NCI-H748 treated with DMSO at 0.1 percent for 48 hours (cell line): ENCODE measurements at regions not wholly inside any gene's neighbourhood (a gene's known extent, or its start where the extent isn't known, plus 50 kb on each side); places are given as distances from the start of the nearest gene placed in this dataset.
"Not testable (repeated sequence)": the region's sequence is repeated elsewhere in the genome, so short reads cannot be mapped to it uniquely, and the experiment has no call there.

Experiments used
- DNase-seq: peaks from one replicate; lab custom pipeline; 2025; lab: John Stamatoyannopoulos, UW

DNA sequence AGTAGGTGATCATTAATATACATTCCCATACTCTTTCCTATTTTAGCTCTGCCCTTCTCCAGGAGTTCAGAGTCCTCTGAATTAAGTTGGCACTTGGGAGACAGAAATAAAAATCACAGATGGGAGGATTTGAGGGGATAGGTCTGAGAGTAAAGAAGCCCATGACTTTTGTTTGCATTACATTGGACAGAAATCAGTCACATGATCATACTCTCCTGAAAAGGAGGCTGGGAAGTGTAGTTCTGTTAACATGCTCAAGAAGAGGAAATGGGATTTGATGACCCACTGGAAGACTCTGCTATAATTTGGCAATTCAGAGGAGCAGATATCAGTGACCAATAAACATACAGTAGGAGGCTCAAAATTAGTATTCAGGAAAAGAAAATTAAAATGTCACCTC, 674.9 kb upstream of the C16orf82 start:
- no peak for DNase-seq

DNA sequence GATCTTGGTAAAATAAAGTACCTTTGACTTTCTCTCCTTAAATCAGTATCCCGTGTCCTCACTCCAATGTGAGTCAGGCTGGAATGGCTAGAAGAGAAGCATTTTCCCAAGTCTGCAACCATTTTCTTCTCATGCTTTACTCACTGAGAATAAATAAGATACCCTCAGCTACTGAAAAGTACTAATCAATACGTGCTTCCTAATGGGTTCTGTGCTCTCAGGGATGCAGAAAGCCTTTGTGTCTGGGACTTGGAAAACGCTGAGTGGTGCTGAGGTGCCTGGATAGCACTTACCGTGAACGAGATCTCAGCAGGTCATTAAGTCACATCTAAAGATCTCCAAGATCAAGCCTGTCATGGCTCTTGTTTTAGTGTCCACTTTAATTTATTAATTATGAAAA, 672.3 kb upstream of the C16orf82 start:
- DNase-seq = no peak

DNA sequence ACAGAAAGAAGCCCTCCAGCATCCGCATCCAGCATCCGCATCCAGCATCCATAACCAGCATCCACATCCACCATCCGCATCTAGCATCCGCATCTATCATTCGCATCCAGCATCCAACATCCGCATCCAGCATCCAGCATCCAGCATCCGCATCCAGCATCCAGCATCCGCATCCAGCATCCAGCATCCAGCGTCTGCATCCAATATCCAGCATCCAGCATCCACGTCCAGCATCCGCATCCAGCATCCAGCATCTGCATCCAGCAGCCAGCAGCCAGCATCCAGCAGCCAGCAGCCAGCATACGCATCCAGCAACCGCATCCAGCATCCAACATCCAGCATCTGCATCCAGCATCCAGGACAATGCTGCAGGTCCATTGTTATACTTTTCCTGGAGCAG, 671.0 kb upstream of the C16orf82 start:
- no peak for DNase-seq

DNA sequence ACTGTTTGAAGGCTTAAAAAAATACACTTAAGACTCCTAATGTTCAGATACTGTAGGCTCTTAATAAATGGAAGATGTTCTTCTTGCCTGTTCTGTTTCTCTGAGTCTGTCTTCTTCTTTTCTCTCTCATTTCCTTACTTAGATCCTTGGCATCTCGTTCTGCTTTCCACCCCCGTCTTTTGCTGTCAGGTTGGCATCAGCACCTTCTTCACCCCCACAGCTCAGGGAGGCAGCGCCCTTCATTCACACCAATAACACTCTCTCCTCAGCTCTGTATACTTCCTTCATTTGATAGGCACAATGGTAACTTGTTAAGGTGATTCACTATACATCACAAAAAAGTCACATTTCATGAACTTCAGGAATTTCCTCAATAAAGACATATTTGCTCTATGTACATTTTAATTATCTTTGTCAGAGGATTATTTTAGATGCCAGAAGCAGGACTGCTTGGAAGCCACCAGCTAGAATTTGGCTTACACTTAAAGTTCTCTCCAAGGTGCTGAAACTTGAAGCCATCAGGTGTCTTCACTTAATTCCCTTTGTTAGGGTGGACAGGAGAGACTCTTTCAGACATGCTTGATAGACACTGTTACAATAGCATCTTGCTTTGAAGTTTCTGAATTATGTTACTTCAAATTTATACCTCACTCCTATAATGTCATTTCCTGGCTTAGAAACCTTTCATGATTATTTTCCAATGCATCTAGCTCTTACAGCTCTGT, 670.1 kb upstream of the C16orf82 start:
- DNase-seq = no peak

DNA sequence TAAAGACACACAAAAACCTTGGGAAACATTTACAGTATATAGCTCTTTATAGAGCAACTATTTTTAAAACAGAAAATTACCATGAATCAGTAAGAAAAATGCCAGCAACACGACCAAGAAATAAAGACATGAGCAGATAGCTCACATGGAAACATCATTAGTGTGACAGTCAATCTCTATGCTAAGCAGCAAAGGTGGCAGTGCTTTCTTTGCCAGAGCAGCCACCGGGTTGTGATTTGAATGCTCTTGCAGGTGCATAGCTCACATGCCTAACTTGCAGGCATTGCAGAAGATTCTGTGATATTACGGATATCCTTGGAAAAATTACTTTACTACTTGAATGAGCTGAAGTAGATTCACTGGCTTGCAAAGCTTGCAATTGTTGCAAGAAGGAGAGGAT, 652.9 kb upstream of the C16orf82 start:
- DNase-seq = no peak

DNA sequence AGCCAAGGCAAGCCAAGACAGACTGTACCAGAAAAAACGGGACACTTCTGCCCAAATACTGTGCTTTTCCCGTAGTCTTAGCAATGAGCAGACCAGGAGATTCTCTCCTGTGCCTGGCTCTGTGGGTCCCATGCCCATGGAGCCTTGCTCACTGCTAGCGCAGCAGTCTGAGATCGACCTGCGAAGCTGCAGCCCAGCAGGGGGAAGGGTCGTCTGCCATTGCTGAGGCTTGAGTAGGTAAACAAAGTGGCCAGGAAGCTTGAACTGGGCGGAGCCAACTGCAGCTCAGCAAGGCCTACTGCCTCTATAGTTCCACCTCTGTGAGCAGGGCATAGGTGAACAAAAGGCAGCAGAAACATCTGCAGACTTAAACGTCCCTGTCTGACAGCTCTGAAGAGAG, 647.3 kb upstream of the C16orf82 start:
- DNase-seq = not testable (repeated sequence)

DNA sequence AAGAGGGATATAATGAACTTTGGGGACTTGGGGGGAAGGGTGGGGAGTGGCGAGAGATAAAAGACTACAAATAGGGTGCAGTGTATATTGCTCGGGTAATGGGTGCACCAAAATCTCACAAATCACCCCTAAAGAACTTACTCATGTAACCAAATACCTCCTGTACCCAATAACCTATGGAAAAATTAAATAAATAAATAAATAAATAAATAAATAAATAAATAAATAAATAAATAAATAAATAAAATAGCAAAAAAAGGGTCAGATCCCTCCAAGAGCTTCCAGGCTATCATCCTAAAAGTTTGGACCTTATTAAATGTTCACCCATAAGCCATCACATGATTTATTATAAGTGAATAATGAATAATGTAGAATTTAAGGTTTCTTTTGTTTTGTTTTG, 636.1 kb upstream of the C16orf82 start:
- DNase-seq = no peak

DNA sequence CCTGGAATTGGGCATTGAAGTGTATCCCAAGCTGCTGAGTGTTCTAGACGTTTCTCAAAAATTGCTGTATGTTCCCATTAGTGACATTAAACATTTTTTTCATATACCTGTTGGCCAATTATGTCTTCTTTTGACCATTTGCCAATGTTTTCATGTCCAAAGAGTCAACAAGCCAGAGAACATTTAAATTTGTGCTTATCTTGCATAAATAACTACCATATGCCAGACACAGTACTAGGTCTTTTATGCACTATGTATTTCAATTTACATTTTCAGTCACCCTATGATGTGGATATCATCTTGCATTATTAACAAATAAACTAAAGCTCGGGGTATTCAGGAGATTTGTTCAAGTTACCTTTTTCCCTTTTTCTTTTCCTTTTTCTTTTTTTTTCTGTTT, 632.9 kb upstream of the C16orf82 start:
- no peak for DNase-seq

DNA sequence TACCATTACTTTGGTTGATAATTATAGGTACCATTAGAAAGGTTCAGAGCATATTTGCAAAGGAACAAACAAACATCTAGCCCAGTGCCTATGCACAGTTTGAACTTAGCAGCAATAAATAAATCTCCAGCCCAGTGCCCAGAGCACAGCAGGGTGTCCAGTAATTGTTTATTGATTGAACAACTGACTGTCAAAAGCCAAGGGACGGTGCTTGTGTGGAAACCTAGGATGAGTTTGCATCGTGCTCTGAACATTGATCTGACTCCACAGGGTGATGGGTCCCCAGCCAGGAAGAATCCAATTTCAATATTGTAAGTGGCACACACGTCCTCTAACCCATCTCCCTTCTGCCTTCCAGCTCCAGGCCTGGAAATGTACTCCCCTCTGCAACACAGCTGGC, 625.5 kb upstream of the C16orf82 start:
- peak; percentile 82 for DNase-seq

DNA sequence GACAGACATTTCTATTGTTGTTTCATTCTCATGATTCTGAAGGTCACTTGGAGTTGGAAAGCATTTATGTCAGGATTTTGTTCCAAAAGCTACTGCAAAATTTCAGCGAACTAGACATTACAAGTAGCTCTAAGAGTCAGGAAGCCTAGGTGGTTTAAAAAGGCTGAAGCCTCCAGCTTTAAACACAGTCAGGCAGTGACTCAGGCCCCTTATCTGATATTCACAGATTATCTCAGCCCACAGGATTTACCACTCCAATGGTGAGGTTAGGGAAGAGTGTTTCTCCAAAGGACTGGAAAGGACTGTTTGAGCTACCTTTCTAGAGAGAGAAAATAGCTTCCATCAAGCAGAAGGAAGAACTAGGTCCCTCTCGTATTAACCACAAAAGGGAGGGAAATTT, 624.4 kb upstream of the C16orf82 start:
- no peak for DNase-seq

DNA sequence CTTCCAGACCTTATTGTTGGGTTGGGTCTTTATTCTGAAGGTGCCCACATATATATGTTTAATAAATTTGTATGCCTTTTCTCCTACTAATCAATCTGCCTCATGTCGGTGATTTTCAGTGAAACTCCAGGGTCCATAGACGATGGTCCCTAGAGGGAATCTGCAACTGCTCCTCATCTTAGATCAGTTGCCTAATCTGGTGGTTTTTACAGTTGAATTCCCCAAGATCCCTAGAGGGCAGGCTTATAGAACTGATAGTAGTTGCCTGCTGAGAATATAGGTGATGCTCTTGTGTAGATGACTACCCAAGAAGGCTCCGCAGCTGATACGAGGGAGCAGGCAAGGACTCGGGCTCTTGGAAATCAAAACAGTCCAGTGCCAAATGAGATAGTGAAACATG, 619.2 kb upstream of the C16orf82 start:
- DNase-seq = no peak

DNA sequence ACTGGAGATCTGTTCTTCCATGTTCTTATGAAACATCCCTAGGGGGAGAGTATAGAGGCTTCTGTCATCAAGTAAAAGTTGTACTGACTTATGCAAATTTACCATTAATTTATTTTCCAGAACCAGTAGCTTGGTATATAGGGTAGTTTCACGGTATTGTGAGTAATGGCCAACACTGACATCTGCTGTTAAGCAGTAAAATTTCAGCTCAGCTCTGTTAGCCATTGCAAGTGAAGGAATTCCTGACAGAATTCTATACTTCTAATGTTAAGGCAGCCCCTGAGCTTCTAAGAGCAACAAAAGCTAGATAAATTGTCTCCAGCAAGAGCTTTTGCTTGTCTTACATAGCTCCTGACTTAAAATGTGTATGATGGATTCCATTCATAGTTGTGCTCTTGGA, 613.5 kb upstream of the C16orf82 start:
- DNase-seq = no peak

DNA sequence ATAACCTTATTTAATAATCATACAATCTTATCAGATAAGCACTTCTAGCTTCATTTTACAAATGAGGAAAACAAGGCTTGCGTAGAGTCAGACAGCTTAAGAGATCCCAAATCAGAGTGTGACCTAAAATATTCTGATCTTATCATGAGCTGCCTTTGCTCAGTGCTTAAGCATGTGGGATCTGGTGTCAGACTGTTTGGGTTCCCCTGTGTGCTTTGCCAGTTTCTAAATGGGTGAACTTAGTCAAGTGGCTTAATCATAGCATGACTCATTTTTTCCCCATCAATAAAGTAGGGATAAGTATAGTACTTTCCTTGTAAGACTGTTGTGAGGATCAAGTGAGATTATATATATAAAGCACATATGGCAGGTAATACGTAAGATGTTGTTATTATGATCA, 612.6 kb upstream of the C16orf82 start:
- DNase-seq = no peak

DNA sequence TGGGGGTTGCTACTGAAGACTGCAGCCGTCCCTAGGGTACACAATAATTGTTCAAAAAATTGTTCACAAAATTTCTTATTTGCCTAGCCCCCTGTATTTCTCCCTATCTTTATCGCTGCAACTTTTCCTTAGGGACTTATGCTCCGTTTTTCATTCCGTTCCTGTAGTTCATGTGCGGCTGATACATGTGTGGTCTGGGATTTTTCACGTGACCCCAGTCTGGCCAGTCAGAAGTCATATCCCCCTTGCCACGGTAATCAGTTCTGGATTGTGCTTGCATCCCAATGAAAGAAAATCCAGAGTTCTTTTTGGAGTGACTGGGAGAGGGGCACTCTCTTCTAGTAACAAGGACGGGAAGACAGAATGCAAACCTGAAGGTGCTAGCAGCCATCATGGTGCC, 610.7 kb upstream of the C16orf82 start:
- DNase-seq = no peak

DNA sequence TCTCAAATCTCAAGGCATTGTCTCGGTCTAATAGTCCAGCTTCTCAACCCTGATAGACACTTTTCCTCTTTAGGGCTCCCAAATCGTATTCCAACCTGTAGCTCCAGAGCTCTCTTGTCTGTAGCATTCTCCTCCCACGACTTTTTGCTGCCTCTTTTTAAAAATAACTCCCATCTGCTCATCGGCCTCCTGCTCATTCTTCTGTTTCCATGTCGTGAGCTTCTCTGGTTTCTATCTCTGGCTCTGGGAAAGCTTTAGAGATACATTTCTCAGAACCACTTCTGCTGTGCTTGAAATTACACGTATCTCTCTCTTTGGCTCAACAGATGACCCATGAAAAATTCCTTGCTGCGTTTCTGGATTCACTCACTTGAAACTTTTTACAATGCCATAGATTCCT, 609.6 kb upstream of the C16orf82 start:
- no peak for DNase-seq

DNA sequence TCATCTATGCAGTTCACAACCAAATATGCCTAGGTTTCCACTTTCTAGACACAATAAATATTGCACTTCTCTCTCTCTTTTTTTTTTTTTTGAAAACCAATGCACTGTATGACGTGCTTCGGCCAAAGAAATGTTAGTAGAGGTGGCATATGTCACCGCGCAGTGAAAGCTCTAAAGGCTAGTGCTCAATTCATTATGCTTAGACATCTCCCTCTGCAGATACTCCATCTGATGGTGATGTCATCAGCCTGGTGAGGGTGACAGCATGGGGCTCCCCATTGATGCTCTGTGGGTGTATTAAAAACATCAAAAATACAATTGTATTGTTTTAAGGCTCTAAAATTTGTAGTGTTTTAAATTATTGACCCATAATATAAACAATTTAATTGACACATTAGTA, 608.8 kb upstream of the C16orf82 start:
- DNase-seq = no peak

DNA sequence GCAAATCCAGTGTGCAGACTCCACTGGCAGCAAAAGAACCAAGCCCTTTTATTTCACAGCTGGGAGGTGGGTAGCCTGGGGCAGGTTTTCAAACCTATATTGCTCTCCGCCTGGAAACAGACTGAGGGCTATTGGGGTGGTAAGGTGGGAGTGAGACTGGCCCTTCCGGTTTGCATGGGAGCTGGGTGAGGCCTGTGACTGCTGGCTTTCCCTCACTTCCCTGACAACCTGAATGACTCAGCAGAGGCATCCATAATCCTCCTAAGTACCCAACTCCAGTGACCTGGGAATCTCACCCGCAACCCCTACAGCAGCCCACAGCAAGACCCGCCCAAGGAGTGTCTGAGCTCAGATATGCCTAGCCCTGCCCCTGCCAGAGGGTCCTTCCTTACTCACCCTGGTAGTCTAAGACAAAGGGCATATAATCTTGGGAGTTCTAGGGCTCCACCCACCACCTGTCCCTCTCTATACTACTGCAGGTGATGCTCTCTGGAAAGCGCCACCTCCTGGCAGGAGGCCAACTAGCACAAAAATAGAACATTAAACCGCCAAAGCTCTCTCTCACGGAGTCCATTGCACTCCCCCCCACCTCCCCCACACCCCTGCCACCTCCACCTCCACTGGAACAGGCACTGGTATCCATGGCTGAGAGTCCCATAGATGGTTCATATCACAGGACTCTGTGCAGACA, 602.0 kb upstream of the C16orf82 start:
- DNase-seq = no peak

DNA sequence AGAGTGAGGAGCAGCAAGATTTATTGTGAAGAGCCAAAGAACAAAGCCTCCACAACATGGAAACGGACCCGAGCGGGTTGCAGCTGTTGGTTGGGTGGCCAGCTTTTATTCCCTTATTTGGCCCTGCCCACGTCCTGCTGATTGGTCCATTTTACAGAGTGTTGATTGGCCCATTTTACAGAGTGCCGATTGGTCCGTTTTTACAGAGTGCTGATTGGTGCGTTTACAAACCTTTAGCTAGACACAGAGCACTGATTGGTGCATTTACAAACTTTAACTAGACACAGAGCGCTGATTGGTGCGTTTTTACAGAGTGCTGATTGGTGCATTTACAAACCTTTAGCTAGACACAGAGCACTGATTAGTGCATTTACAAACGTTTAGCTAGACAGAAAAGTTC, 592.3 kb upstream of the C16orf82 start:
- DNase-seq = not testable (repeated sequence)

DNA sequence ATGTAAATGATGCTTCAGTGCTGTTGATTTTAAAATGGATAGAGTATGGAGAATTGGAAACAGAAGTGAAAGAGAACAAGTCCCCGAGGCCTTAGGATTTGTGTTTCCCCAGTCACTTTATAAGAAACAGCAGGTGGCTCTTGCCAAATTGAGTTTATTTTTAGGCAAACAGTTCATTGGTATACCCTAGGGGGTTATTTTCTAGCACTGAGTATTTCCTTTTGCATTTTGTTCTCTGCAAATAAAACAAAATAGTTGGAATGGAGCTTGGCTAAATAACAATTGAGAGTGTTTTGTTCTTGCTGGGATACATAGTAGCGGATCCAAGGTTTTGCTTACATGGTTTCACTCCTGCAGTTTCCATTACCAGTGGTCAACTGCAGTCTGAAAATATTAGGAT, 591.1 kb upstream of the C16orf82 start:
- DNase-seq = peak; percentile 2

DNA sequence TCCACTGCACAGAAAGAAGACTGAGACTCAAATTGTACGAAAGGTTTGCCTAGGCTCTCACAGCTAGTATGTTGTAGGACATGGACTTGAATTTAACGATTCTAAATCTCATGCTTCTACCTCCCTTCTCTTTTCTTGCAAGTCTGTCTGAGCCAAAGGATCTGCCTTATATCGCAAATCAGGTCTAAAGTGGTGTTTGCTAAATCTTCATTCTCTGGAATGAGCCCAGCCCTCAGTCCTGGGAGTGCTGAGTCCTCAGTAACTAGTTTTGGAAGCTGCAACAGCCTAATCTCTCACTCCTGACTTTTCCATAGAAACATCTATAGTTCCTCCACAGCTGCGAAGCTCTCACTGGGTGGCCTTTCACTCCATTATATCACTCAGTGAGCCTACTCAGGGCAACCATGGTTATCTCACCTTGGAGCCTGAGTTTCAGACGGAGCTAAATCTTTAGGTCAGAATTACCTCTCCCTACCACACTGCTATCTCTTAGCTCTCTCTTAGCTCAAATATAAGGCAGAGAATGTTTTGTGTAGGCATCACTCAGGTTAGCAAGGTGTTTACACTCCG, 575.5 kb upstream of the C16orf82 start:
- DNase-seq = no peak

DNA sequence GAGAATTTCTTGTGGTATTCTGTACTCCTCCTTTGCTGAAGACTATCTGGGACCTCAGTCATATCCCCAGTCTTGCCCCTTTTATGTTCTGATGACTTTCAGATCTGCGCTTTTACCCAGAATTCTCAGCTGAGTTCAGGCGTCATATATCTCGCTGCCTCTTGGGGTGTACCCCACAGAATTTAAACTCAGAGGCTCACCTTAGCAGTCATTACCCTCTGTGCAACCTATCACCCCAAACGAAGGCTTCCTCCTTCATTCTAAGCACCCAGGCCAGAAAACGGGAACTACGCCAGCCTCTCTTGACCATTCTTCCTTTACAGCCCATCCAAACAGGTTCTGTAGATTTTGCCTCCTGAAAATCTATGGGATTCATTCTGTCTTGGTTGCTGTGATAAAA, 574.8 kb upstream of the C16orf82 start:
- no peak for DNase-seq

DNA sequence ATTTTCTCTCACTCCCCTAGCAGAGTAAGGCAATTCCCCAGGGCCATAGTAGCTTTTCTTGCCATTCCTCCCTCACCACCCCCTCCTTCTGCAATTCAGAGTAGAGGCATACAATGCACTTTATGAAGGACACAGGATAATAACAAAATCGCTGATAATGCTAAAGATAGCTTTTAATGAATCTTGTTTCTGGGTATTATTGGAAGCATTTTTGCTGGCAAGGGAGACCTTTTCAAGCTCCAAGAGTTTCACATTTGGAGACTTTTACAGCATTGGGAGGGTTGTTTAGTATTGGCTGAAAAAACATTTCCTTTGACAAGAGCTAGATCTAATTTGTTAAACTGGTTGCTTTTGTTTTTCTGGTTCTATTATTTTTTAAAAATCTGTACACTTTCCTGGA, 573.0 kb upstream of the C16orf82 start:
- DNase-seq = no peak

DNA sequence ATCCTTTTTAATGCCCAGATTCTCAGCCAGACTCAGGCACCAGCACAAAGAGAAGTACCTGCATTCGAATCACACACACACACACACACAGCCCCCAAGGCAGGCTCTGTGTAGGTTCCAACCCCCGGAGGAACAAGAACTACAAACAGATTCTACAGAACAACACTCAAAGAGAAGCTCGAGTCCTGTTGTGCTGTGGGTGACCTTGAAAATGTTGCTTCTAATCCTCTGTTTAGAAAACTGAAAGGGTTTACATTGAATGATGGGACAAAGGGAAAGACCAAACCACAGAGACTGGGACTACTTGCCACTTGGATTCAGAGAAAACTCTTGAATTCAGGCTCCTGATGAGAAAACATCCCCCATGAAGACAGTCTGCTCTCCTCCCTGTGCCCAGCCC, 568.8 kb upstream of the C16orf82 start:
- DNase-seq = no peak

DNA sequence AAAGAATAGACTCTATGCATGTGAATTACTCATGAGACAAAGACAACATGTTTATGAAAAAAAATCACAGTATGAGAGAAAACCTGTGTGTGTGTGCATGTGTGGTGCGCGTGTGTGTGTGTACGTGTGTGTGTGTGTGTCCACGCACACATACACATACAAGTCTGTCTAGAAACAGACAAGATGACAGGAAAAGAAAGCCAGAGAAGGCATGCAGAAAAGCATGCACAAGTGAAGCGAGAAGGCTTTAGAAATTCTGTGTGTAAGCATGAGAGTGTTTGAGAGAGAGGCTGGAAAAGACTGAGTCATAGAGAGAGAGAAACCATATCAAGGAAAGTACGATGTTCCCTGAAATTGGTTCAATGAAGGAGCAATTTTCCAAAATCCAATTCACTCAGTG, 566.4 kb upstream of the C16orf82 start:
- no peak for DNase-seq
